GM23338 (cell line): ENCODE measurements at regions not wholly inside any gene's neighbourhood (a gene's known extent, or its start where the extent isn't known, plus 50 kb on each side); places are given as distances from the start of the nearest gene placed in this dataset.

Experiments
- ATAC-seq: fragments of 200-7000 bp; cut with Tn5 transposase; 3 replicates; pipeline ENCODE4 v1.9.1; 2020
- DNase-seq: peaks from one replicate; pipeline ENCODE4 v3.0.0-alpha.2; 2015; ENCODE audit warnings: low spot score
- H2AFZ ChIP-seq: fragments of 200-600 bp; sonication (generic); 2 replicates; pipeline ENCODE4 v1.8.0; 2016; ENCODE audit warnings: antibody characterized with exemption, mild to moderate bottlenecking, moderate library complexity
- H3F3A ChIP-seq: fragments of 200-600 bp; sonication (generic); replicated peaks from 2 replicates; pipeline ENCODE4 v1.8.0; 2017; ENCODE audit warnings: antibody characterized with exemption, mixed run types, low read depth
- H3K27ac ChIP-seq: fragments of 200-600 bp; sonication (generic); 2 replicates; pipeline ENCODE4 v1.6.1; 2016; ENCODE audit warnings: low read depth
- H3K27me3 ChIP-seq: fragments of 200-600 bp; sonication (generic); 2 replicates; pipeline ENCODE4 v1.8.0; 2016; ENCODE audit warnings: mild to moderate bottlenecking, mixed run types, moderate library complexity; ENCODE audit not compliant: insufficient read depth
- H3K36me3 ChIP-seq: fragments of 200-600 bp; sonication (generic); 2 replicates; pipeline ENCODE4 v1.8.0; 2016; ENCODE audit warnings: mild to moderate bottlenecking; ENCODE audit not compliant: insufficient read depth
- H3K4me1 ChIP-seq: fragments of 200-600 bp; sonication (generic); 2 replicates; pipeline ENCODE4 v1.8.0; 2016; ENCODE audit warnings: mild to moderate bottlenecking, moderate library complexity; ENCODE audit not compliant: insufficient read depth
- H3K4me2 ChIP-seq: fragments of 200-600 bp; sonication (generic); 2 replicates; pipeline ENCODE4 v1.7.1; 2017; ENCODE audit warnings: mixed run types
- H3K4me3 ChIP-seq: fragments of 200-600 bp; sonication (generic); 2 replicates; pipeline ENCODE4 v1.6.1; 2016; ENCODE audit warnings: mixed run types
- H3K79me2 ChIP-seq: fragments of 200-600 bp; sonication (generic); replicated peaks from 2 replicates; pipeline ENCODE4 v1.8.0; 2017; ENCODE audit warnings: mild to moderate bottlenecking; ENCODE audit not compliant: insufficient read depth
- H3K9me2 ChIP-seq: fragments of 200-600 bp; sonication (generic); 2 replicates; pipeline ENCODE4 v1.8.0; 2017; ENCODE audit not compliant: insufficient read depth
- H4K20me1 ChIP-seq: fragments of 200-600 bp; sonication (generic); replicated peaks from 2 replicates; pipeline ENCODE4 v1.8.0; 2017; ENCODE audit warnings: mild to moderate bottlenecking; ENCODE audit not compliant: insufficient read depth
- H3K27ac Mint-ChIP-seq: 2 replicates; pipeline ENCODE4 v1.8.0; 2020; ENCODE audit warnings: inconsistent platforms, mild to moderate bottlenecking, moderate library complexity, mixed read lengths
- H3K27me3 Mint-ChIP-seq: 3 replicates; pipeline ENCODE4 v1.8.0; 2022; ENCODE audit warnings: low read depth, mild to moderate bottlenecking, moderate library complexity, mixed read lengths, inconsistent platforms; ENCODE audit not compliant: insufficient read depth, poor library complexity
- H3K36me3 Mint-ChIP-seq: 3 replicates; pipeline ENCODE4 v1.8.0; 2021; ENCODE audit warnings: low read depth, mild to moderate bottlenecking, inconsistent platforms, moderate library complexity, mixed read lengths
- H3K4me1 Mint-ChIP-seq: 3 replicates; pipeline ENCODE4 v1.8.0; 2020; ENCODE audit warnings: mild to moderate bottlenecking, inconsistent platforms, mixed read lengths
- H3K4me3 Mint-ChIP-seq: 3 replicates; pipeline ENCODE4 v1.8.0; 2021; ENCODE audit warnings: moderate library complexity, mild to moderate bottlenecking, inconsistent platforms, mixed read lengths
- H3K9me3 Mint-ChIP-seq: 3 replicates; pipeline ENCODE4 v1.8.0; 2020; ENCODE audit warnings: moderate library complexity, mild to moderate bottlenecking, inconsistent platforms, mixed read lengths
- CREB1 ChIP-seq: fragments of 250-450 bp; sonication (Bioruptor Pico); IDR thresholded peaks from 2 replicates; pipeline ENCODE4 v1.5.0; 2020; ENCODE audit warnings: low read depth, mild to moderate bottlenecking, moderate library complexity
- EZH2phosphoT487 ChIP-seq: fragments of 200-600 bp; sonication (generic); IDR thresholded peaks from one replicate; pipeline ENCODE4 v1.8.1; 2018; ENCODE audit warnings: antibody characterized with exemption; ENCODE audit not compliant: unreplicated experiment
- JUNB ChIP-seq: IDR thresholded peaks from one replicate; pipeline ENCODE4 v1.6.1; 2016; ENCODE audit warnings: antibody characterized with exemption; ENCODE audit not compliant: unreplicated experiment
- NANOG ChIP-seq: IDR thresholded peaks from 2 replicates; pipeline ENCODE4 v1.6.1; 2016; ENCODE audit warnings: antibody characterized with exemption, borderline replicate concordance
- POLR2AphosphoS5 ChIP-seq: IDR thresholded peaks from 2 replicates; pipeline ENCODE4 v1.6.1; 2016; ENCODE audit warnings: antibody characterized with exemption, low read depth
- STAT1 ChIP-seq: IDR thresholded peaks from one replicate; pipeline ENCODE4 v1.6.1; 2016; ENCODE audit warnings: antibody characterized with exemption; ENCODE audit not compliant: unreplicated experiment
- ZNF114 ChIP-seq: fragments of 250-450 bp; sonication (Bioruptor Pico); IDR thresholded peaks from 2 replicates; pipeline ENCODE4 v1.5.0; 2020; ENCODE audit warnings: mild to moderate bottlenecking, moderate library complexity
- ZNF331 ChIP-seq: fragments of 250-450 bp; sonication (Bioruptor Pico); IDR thresholded peaks from 2 replicates; pipeline ENCODE4 v1.5.0; 2020; ENCODE audit warnings: low read depth, mild to moderate bottlenecking, moderate library complexity
- TF ChIP-seq, protein P1 (sequence below): fragments of 250-450 bp; sonication (Bioruptor Pico); IDR thresholded peaks from 2 replicates; pipeline ENCODE4 v1.5.0; 2020; ENCODE audit warnings: mild to moderate bottlenecking, moderate library complexity
- TF ChIP-seq, protein P2 (sequence below): IDR thresholded peaks from 2 replicates; pipeline ENCODE4 v1.6.1; 2016; ENCODE audit warnings: antibody characterized with exemption
- TF ChIP-seq, protein P3 (sequence below): IDR thresholded peaks from one replicate; pipeline ENCODE4 v1.6.1; 2018; ENCODE audit warnings: antibody characterized with exemption; ENCODE audit not compliant: unreplicated experiment
- TF ChIP-seq, protein P4 (sequence below), 2 experiments: fragments of 200-600 bp in 1 of 2; sonication (generic) in 1 of 2; conservative IDR thresholded peaks; 2 replicates each; pipeline versions ENCODE4 v1.5.1 to v1.6.1; 2016 to 2017; ENCODE audit warnings: antibody characterized with exemption in 2 of 2, low read depth in 2 of 2, mild to moderate bottlenecking in 2 of 2, moderate library complexity in 1 of 2

DNA sequence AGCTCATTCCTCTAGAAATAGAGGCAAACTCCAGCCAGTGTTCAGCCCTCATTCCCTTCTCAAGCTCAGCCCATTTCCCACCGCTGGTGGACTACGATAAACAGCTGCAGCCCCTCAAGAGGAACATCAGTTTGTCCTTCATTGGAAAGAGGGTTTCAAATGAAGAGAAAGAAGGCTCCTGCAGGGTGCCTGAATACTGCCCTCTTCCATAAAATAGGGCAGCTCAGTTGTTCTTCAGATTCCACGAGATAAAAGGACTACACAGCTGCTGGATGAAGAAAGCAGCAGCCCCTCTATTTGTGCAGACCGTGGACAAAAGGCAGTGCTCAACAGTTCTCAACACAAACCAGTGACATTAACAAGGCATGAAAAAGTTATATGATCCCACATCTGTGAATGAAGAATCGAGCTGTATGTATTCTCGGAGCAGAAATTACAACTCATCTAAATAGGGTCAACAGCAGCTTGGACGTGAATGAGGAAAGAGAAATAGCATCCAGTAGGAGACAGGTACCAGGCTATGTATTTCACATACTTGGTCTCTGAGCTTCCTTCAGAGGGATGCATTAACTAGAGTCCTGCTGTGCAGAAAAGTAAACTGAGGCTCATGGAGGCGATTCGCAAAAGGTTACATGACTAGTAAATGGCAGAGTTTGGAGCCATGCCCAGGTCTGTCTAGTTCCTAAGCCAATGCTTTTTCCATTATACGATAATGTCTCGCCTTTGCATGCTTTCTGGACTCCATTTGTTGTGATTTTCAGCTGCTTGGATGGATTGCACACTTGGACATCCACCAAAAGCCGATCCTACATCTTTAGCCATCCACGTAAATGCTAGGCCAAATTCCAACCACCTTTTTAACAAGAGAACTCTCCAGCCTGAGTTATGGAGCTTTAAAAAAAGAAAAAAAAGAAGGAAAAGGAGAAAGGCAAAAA lies 301.2 kb upstream of the PPARGC1A start (continued):
- TF ChIP-seq STAT1: no peak

DNA sequence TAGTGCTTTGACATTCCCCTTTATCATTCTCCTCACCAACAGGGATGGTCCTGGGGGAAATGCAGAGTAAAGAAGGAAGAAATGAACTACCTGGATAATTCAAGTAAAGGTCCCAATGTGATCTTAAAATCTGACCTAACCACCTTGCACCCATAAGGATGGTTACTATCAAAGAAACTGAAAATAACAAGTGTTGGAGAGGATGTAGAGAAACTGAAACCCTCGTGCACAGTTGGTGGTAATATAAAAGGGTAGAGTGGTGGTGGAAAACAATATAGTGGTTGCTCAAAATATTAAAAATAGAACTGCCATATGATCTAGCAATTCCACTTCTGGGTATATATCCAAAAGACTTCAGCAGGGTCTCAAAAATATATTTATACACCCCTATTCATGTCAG lies 298.6 kb upstream of the PPARGC1A start:
- Histone ChIP-seq H3K36me3 (no peaks in the 10 kb centered on the region), H3F3A (no peaks in the 10 kb centered on the region), H3K27ac (no peak overlapping the region), H3K4me1 (no peaks in the 10 kb centered on the region), H4K20me1 (no peaks in the 10 kb centered on the region), H3K4me2 (no peak overlapping the region), H3K9me2 (no peaks in the 10 kb centered on the region), H3K79me2 (no peaks in the 10 kb centered on the region), H3K27me3 (no peaks in the 10 kb centered on the region), H2AFZ (no peak overlapping the region), H3K4me3 (no peak overlapping the region)
- Mint-ChIP-seq H3K36me3 (no peaks in the 10 kb centered on the region), H3K4me3 (no peak overlapping the region), H3K27me3 (peaks cover 4% of the 10 kb centered on the region), H3K4me1 (no peaks in the 10 kb centered on the region), H3K9me3 (no peaks in the 10 kb centered on the region), H3K27ac (no peak overlapping the region)
- DNase-seq: no peak
- ATAC-seq: no peak
- TF ChIP-seq, protein P1, sequence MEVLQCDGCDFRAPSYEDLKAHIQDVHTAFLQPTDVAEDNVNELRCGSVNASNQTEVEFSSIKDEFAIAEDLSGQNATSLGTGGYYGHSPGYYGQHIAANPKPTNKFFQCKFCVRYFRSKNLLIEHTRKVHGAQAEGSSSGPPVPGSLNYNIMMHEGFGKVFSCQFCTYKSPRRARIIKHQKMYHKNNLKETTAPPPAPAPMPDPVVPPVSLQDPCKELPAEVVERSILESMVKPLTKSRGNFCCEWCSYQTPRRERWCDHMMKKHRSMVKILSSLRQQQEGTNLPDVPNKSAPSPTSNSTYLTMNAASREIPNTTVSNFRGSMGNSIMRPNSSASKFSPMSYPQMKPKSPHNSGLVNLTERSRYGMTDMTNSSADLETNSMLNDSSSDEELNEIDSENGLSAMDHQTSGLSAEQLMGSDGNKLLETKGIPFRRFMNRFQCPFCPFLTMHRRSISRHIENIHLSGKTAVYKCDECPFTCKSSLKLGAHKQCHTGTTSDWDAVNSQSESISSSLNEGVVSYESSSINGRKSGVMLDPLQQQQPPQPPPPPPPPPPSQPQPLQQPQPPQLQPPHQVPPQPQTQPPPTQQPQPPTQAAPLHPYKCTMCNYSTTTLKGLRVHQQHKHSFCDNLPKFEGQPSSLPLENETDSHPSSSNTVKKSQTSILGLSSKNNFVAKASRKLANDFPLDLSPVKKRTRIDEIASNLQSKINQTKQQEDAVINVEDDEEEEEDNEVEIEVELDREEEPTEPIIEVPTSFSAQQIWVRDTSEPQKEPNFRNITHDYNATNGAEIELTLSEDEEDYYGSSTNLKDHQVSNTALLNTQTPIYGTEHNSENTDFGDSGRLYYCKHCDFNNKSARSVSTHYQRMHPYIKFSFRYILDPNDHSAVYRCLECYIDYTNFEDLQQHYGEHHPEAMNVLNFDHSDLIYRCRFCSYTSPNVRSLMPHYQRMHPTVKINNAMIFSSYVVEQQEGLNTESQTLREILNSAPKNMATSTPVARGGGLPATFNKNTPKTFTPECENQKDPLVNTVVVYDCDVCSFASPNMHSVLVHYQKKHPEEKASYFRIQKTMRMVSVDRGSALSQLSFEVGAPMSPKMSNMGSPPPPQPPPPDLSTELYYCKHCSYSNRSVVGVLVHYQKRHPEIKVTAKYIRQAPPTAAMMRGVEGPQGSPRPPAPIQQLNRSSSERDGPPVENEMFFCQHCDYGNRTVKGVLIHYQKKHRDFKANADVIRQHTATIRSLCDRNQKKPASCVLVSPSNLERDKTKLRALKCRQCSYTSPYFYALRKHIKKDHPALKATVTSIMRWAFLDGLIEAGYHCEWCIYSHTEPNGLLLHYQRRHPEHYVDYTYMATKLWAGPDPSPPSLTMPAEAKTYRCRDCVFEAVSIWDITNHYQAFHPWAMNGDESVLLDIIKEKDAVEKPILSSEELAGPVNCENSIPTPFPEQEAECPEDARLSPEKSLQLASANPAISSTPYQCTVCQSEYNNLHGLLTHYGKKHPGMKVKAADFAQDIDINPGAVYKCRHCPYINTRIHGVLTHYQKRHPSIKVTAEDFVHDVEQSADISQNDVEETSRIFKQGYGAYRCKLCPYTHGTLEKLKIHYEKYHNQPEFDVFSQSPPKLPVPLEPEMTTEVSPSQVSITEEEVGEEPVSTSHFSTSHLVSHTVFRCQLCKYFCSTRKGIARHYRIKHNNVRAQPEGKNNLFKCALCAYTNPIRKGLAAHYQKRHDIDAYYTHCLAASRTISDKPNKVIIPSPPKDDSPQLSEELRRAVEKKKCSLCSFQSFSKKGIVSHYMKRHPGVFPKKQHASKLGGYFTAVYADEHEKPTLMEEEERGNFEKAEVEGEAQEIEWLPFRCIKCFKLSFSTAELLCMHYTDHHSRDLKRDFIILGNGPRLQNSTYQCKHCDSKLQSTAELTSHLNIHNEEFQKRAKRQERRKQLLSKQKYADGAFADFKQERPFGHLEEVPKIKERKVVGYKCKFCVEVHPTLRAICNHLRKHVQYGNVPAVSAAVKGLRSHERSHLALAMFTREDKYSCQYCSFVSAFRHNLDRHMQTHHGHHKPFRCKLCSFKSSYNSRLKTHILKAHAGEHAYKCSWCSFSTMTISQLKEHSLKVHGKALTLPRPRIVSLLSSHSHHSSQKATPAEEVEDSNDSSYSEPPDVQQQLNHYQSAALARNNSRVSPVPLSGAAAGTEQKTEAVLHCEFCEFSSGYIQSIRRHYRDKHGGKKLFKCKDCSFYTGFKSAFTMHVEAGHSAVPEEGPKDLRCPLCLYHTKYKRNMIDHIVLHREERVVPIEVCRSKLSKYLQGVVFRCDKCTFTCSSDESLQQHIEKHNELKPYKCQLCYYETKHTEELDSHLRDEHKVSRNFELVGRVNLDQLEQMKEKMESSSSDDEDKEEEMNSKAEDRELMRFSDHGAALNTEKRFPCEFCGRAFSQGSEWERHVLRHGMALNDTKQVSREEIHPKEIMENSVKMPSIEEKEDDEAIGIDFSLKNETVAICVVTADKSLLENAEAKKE (CRISPR knock-in tag): no peak
- TF ChIP-seq CREB1 (no peak), ZNF331 (CRISPR knock-in tag) (no peak), EZH2phosphoT487 (no peak), POLR2AphosphoS5 (no peak), JUNB (no peak), ZNF114 (CRISPR knock-in tag) (no peak), STAT1 (no peak), NANOG (no peak)
- TF ChIP-seq, protein P2, sequence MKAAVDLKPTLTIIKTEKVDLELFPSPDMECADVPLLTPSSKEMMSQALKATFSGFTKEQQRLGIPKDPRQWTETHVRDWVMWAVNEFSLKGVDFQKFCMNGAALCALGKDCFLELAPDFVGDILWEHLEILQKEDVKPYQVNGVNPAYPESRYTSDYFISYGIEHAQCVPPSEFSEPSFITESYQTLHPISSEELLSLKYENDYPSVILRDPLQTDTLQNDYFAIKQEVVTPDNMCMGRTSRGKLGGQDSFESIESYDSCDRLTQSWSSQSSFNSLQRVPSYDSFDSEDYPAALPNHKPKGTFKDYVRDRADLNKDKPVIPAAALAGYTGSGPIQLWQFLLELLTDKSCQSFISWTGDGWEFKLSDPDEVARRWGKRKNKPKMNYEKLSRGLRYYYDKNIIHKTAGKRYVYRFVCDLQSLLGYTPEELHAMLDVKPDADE: no peak
- TF ChIP-seq, protein P3, sequence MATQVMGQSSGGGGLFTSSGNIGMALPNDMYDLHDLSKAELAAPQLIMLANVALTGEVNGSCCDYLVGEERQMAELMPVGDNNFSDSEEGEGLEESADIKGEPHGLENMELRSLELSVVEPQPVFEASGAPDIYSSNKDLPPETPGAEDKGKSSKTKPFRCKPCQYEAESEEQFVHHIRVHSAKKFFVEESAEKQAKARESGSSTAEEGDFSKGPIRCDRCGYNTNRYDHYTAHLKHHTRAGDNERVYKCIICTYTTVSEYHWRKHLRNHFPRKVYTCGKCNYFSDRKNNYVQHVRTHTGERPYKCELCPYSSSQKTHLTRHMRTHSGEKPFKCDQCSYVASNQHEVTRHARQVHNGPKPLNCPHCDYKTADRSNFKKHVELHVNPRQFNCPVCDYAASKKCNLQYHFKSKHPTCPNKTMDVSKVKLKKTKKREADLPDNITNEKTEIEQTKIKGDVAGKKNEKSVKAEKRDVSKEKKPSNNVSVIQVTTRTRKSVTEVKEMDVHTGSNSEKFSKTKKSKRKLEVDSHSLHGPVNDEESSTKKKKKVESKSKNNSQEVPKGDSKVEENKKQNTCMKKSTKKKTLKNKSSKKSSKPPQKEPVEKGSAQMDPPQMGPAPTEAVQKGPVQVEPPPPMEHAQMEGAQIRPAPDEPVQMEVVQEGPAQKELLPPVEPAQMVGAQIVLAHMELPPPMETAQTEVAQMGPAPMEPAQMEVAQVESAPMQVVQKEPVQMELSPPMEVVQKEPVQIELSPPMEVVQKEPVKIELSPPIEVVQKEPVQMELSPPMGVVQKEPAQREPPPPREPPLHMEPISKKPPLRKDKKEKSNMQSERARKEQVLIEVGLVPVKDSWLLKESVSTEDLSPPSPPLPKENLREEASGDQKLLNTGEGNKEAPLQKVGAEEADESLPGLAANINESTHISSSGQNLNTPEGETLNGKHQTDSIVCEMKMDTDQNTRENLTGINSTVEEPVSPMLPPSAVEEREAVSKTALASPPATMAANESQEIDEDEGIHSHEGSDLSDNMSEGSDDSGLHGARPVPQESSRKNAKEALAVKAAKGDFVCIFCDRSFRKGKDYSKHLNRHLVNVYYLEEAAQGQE: no peak
- TF ChIP-seq, protein P4, sequence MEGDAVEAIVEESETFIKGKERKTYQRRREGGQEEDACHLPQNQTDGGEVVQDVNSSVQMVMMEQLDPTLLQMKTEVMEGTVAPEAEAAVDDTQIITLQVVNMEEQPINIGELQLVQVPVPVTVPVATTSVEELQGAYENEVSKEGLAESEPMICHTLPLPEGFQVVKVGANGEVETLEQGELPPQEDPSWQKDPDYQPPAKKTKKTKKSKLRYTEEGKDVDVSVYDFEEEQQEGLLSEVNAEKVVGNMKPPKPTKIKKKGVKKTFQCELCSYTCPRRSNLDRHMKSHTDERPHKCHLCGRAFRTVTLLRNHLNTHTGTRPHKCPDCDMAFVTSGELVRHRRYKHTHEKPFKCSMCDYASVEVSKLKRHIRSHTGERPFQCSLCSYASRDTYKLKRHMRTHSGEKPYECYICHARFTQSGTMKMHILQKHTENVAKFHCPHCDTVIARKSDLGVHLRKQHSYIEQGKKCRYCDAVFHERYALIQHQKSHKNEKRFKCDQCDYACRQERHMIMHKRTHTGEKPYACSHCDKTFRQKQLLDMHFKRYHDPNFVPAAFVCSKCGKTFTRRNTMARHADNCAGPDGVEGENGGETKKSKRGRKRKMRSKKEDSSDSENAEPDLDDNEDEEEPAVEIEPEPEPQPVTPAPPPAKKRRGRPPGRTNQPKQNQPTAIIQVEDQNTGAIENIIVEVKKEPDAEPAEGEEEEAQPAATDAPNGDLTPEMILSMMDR (conservative IDR thresholded peaks at IDR 0.05; ENCODE audit: low read depth in 2 of 2): no peak
